Prostate gland (tissue), 2 donors: ENCODE measurements at regions not wholly inside any gene's neighbourhood (a gene's known extent, or its start where the extent isn't known, plus 50 kb on each side); places are given as distances from the start of the nearest gene placed in this dataset.

Experiments
- DNase-seq: peaks from one replicate; pipeline ENCODE4 v3.0.0-alpha.2; 2019; ENCODE audit warnings: low spot score
- H3K27ac ChIP-seq, 2 donors: fragments of 200-600 bp; sonication (generic); 2 replicates each; pipeline ENCODE4 v1.5.1; 2017 to 2019
- H3K27me3 ChIP-seq: fragments of 200-600 bp; sonication (generic); replicated peaks from 2 replicates; pipeline ENCODE4 v1.5.1; 2019; ENCODE audit not compliant: insufficient read depth
- H3K36me3 ChIP-seq, 2 donors: fragments of 200-600 bp; sonication (generic); 1 replicate in 1 of 2; 2 replicates in 1 of 2; pipeline versions ENCODE4 v1.5.1 to v1.8.1; 2017 to 2019
- H3K4me1 ChIP-seq: fragments of 200-600 bp; sonication (generic); replicated peaks from 2 replicates; pipeline ENCODE4 v1.5.1; 2019
- H3K4me3 ChIP-seq, 2 donors: fragments of 200-600 bp; sonication (generic); 2 replicates each; pipeline ENCODE4 v1.5.1; 2017 to 2019
- H3K9me3 ChIP-seq: fragments of 200-600 bp; sonication (generic); 2 replicates; pipeline ENCODE4 v1.5.1; 2017
- POLR2A ChIP-seq: fragments of 450-650 bp; IDR thresholded peaks from one replicate; pipeline ENCODE4 v1.6.1; 2016; ENCODE audit warnings: antibody characterized with exemption, mild to moderate bottlenecking
- POLR2AphosphoS5 ChIP-seq: sonication (generic); formaldehyde crosslinking; IDR thresholded peaks from one replicate; pipeline ENCODE4 v1.6.1; 2017; ENCODE audit warnings: antibody characterized with exemption
- WGBS: methylation state at CpG from one replicate; pipeline ENCODE4 v1.1.5; 2018; 5-methylcytosine and 5-hydroxymethylcytosine counted together
- intact Hi-C: fragments of 100-400 bp; cut with DNase I; formaldehyde crosslinking; loops from one replicate; pipeline ENCODE4 v1.14.2; 2022
- TF ChIP-seq, protein P1 (sequence below), 4 experiments: fragments of 200-600 bp in 2 of 4; fragments of 450-650 bp in 2 of 4; sonication (generic) in 2 of 4; IDR thresholded peaks; 1 replicate in 3 of 4; 2 replicates in 1 of 4; pipeline ENCODE4 v1.5.1; 2016 to 2019; ENCODE audit warnings: antibody characterized with exemption in 4 of 4, mild to moderate bottlenecking in 2 of 4, moderate library complexity in 2 of 4

- no peak overlapping the region for H3K4me3 ChIP-seq
- TF ChIP-seq, protein P1, sequence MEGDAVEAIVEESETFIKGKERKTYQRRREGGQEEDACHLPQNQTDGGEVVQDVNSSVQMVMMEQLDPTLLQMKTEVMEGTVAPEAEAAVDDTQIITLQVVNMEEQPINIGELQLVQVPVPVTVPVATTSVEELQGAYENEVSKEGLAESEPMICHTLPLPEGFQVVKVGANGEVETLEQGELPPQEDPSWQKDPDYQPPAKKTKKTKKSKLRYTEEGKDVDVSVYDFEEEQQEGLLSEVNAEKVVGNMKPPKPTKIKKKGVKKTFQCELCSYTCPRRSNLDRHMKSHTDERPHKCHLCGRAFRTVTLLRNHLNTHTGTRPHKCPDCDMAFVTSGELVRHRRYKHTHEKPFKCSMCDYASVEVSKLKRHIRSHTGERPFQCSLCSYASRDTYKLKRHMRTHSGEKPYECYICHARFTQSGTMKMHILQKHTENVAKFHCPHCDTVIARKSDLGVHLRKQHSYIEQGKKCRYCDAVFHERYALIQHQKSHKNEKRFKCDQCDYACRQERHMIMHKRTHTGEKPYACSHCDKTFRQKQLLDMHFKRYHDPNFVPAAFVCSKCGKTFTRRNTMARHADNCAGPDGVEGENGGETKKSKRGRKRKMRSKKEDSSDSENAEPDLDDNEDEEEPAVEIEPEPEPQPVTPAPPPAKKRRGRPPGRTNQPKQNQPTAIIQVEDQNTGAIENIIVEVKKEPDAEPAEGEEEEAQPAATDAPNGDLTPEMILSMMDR (IDR thresholded peaks at IDR 0.05): no peak
- TF ChIP-seq POLR2AphosphoS5 (no peak), POLR2A (no peak)
- peaks cover 5% of the 10 kb centered on the region for H3K4me1 ChIP-seq
- H3K27ac ChIP-seq: no peak overlapping the region
- H3K27me3 ChIP-seq: no peaks in the 10 kb centered on the region
- intact Hi-C loops: no loop called here
- H3K9me3 ChIP-seq: no peaks in the 10 kb centered on the region
- H3K36me3 ChIP-seq: no peaks in the 10 kb centered on the region
- DNase-seq: no peak
- 60% methylated on average over 6 of the region's 6 CpGs for WGBS
Observed at GRCh38 chr12:89140602-89141238, 211.6 kb downstream of the DUSP6 start.

- H3K4me3 ChIP-seq: no peak overlapping the region
- H3K27ac ChIP-seq: no peak overlapping the region
- no peaks in the 10 kb centered on the region for H3K9me3 ChIP-seq
- TF ChIP-seq, protein P1 (IDR thresholded peaks at IDR 0.05): no peak
- TF ChIP-seq POLR2AphosphoS5 (no peak), POLR2A (no peak)
- WGBS: 50% methylated on average over 1 of the region's 1 CpG
- H3K36me3 ChIP-seq: no peaks in the 10 kb centered on the region
- intact Hi-C loops: no loop called here
- no peaks in the 10 kb centered on the region for H3K27me3 ChIP-seq
- no peak for DNase-seq
- peaks cover 5% of the 10 kb centered on the region for H3K4me1 ChIP-seq
Observed at GRCh38 chr12:89140141-89140540, 212.2 kb downstream of the DUSP6 start.

GRCh38 chr12:89139390-89139789 lies 212.9 kb downstream of the DUSP6 start:
- TF ChIP-seq, protein P1 (IDR thresholded peaks at IDR 0.05): no peak
- TF ChIP-seq POLR2AphosphoS5 (no peak), POLR2A (no peak)
- Histone ChIP-seq H3K4me1 (peaks cover 5% of the 10 kb centered on the region), H3K27me3 (no peaks in the 10 kb centered on the region), H3K9me3 (no peaks in the 10 kb centered on the region), H3K36me3 (no peaks in the 10 kb centered on the region), H3K4me3 (no peak overlapping the region), H3K27ac (no peak overlapping the region)
- DNase-seq: no peak
- WGBS: 81% methylated on average over 4 of the region's 4 CpGs
- intact Hi-C loops: no loop called here

GRCh38 chr12:89138048-89138852 lies 214.1 kb downstream of the DUSP6 start:
- Histone ChIP-seq H3K4me3 (no peak overlapping the region), H3K4me1 (peaks cover 5% of the 10 kb centered on the region), H3K36me3 (no peaks in the 10 kb centered on the region), H3K9me3 (no peaks in the 10 kb centered on the region), H3K27me3 (no peaks in the 10 kb centered on the region), H3K27ac (no peak overlapping the region)
- no peak for DNase-seq
- intact Hi-C loops: no loop called here
- TF ChIP-seq, protein P1 (IDR thresholded peaks at IDR 0.05): no peak
- TF ChIP-seq POLR2A: no peak
- TF ChIP-seq POLR2AphosphoS5: no peak
